Gastroesophageal sphincter (tissue), 3 donors: ENCODE measurements at regions not wholly inside any gene's neighbourhood (a gene's known extent, or its start where the extent isn't known, plus 50 kb on each side); places are given as distances from the start of the nearest gene placed in this dataset.

Experiments used
- EP300 ChIP-seq: sonication (generic); formaldehyde crosslinking; IDR thresholded peaks from one replicate; pipeline ENCODE4 v1.6.1; 2017; ENCODE audit warnings: antibody characterized with exemption, mild to moderate bottlenecking
- POLR2A ChIP-seq, 2 donors: fragments of 450-650 bp; IDR thresholded peaks; one replicate each; pipeline ENCODE4 v1.6.1; 2017; ENCODE audit warnings: antibody characterized with exemption in 2 of 2, mild to moderate bottlenecking in 2 of 2, moderate library complexity in 1 of 2
- TF ChIP-seq, protein P1 (sequence below), 4 experiments: fragments of 200-600 bp in 2 of 4; fragments of 450-650 bp in 2 of 4; sonication (generic) in 1 of 4; IDR thresholded peaks; one replicate each; pipeline ENCODE4 v1.5.1; 2017 to 2019; ENCODE audit warnings: antibody characterized with exemption in 4 of 4, mild to moderate bottlenecking in 2 of 4, moderate library complexity in 2 of 4

DNA sequence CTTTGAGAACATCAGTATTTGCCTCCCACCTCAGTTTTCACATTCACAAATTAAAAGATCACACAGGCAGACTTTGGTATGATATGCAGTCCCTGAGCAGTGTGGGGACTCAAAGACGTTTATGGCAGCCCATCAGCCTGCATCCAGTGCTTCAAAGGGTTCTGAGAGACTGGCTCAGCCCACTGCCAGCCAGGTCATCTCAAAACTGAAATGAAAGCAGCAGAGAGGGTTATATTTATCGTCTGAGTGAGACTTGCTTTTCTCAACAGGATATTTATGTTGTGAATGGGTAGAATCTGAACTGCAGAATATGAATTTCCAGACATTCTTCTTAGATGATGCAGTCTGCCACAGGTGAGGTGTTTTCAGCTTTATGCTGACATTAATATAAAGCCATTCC is 159.8 kb downstream of the NRN1 start:
- TF ChIP-seq EP300 (no peak), POLR2A (IDR thresholded peaks at IDR 0.05) (no peak)
- TF ChIP-seq, protein P1, sequence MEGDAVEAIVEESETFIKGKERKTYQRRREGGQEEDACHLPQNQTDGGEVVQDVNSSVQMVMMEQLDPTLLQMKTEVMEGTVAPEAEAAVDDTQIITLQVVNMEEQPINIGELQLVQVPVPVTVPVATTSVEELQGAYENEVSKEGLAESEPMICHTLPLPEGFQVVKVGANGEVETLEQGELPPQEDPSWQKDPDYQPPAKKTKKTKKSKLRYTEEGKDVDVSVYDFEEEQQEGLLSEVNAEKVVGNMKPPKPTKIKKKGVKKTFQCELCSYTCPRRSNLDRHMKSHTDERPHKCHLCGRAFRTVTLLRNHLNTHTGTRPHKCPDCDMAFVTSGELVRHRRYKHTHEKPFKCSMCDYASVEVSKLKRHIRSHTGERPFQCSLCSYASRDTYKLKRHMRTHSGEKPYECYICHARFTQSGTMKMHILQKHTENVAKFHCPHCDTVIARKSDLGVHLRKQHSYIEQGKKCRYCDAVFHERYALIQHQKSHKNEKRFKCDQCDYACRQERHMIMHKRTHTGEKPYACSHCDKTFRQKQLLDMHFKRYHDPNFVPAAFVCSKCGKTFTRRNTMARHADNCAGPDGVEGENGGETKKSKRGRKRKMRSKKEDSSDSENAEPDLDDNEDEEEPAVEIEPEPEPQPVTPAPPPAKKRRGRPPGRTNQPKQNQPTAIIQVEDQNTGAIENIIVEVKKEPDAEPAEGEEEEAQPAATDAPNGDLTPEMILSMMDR (IDR thresholded peaks at IDR 0.05): no peak
